ENCODE measurements at regions not wholly inside any gene's neighbourhood (a gene's known extent, or its start where the extent isn't known, plus 50 kb on each side); places are given as distances from the start of the nearest gene placed in this dataset.

GRCh38 chr6:66986940-66987339 is 1279.9 kb upstream of the EYS start:
- DNase-seq (ENCODE audit: low spot score) = no peak
- Histone ChIP-seq H3K27ac (replicated peaks; ENCODE audit: low read length) (no peak overlapping the region), H3K36me3 (replicated peaks in 1 of 2; ENCODE audit: control insufficient read depth in 2 of 2, insufficient read depth in 2 of 2, low read length in 2 of 2) (no peaks in the 10 kb centered on the region), H2AFZ (ENCODE audit: low read length) (no peak overlapping the region), H3K27me3 (ENCODE audit: control insufficient read depth in 3 of 3, insufficient read depth in 3 of 3, low read depth in 1 of 3, low read length in 3 of 3) (no peaks in the 10 kb centered on the region), H3K4me3 (ENCODE audit: low read length in 2 of 2) (no peak overlapping the region), H3K4me2 (ENCODE audit: insufficient read depth, low read length, poor library complexity, severe bottlenecking) (no peak overlapping the region), H4K91ac (ENCODE audit: low read depth, low read length, poor library complexity) (no peak overlapping the region), H2BK15ac (ENCODE audit: low read length) (no peak overlapping the region), H4K8ac (ENCODE audit: low read depth, low read length) (no peak overlapping the region), H2BK12ac (ENCODE audit: low read length) (no peak overlapping the region), H3K79me1 (ENCODE audit: low read depth, low read length) (no peaks in the 10 kb centered on the region), H3K9ac (ENCODE audit: low read depth, low read length, poor library complexity) (no peak overlapping the region), H3K4me1 (ENCODE audit: control insufficient read depth in 2 of 2, insufficient read depth in 1 of 2, low read depth in 1 of 2, low read length in 2 of 2) (no peaks in the 10 kb centered on the region), H3K14ac (ENCODE audit: low read length) (no peak overlapping the region), H2AK5ac (ENCODE audit: low read depth, low read length) (no peak overlapping the region), H3K23ac (ENCODE audit: low read depth, low read length, poor library complexity) (no peak overlapping the region), H3K9me3 (replicated peaks in 1 of 2; ENCODE audit: control insufficient read depth in 2 of 2, insufficient read depth in 1 of 2, low read depth in 1 of 2, low read length in 2 of 2) (no peaks in the 10 kb centered on the region), H3K18ac (ENCODE audit: low read length) (no peak overlapping the region), H3K4ac (ENCODE audit: low read length) (no peak overlapping the region), H2BK5ac (ENCODE audit: low read length) (no peak overlapping the region), H2BK120ac (ENCODE audit: low read depth, low read length) (no peak overlapping the region)

- no peaks in the 10 kb centered on the region for H3K79me1 ChIP-seq (ENCODE audit: low read depth, low read length)
- H2AK5ac ChIP-seq (ENCODE audit: low read depth, low read length) = no peak overlapping the region
- H3K9ac ChIP-seq (ENCODE audit: low read depth, low read length, poor library complexity) = no peak overlapping the region
- H3K27me3 ChIP-seq (ENCODE audit: control insufficient read depth in 3 of 3, insufficient read depth in 3 of 3, low read depth in 1 of 3, low read length in 3 of 3) = no peaks in the 10 kb centered on the region
- no peak for DNase-seq (ENCODE audit: low spot score)
- H4K91ac ChIP-seq (ENCODE audit: low read depth, low read length, poor library complexity) = no peak overlapping the region
- no CpG with 5 or more reads among the region's 1 CpG for WGBS, 2 donors (ENCODE audit: extremely low coverage in 2 of 2, insufficient read length in 2 of 2, insufficient replicate concordance in 1 of 2)
- H3K4me3 ChIP-seq (ENCODE audit: low read length in 2 of 2) = no peak overlapping the region
- no peaks in the 10 kb centered on the region for H3K36me3 ChIP-seq (replicated peaks in 1 of 2; ENCODE audit: control insufficient read depth in 2 of 2, insufficient read depth in 2 of 2, low read length in 2 of 2)
- no peak overlapping the region for H2BK5ac ChIP-seq (ENCODE audit: low read length)
- H3K4me2 ChIP-seq (ENCODE audit: insufficient read depth, low read length, poor library complexity, severe bottlenecking) = no peak overlapping the region
- H3K23ac ChIP-seq (ENCODE audit: low read depth, low read length, poor library complexity) = no peak overlapping the region
- H3K4ac ChIP-seq (ENCODE audit: low read length) = no peak overlapping the region
- H3K18ac ChIP-seq (ENCODE audit: low read length) = no peak overlapping the region
- H3K14ac ChIP-seq (ENCODE audit: low read length) = no peak overlapping the region
- no peak overlapping the region for H3K27ac ChIP-seq (replicated peaks; ENCODE audit: low read length)
- no peak overlapping the region for H2BK120ac ChIP-seq (ENCODE audit: low read depth, low read length)
- no peaks in the 10 kb centered on the region for H3K4me1 ChIP-seq (ENCODE audit: control insufficient read depth in 2 of 2, insufficient read depth in 1 of 2, low read depth in 1 of 2, low read length in 2 of 2)
- no peaks in the 10 kb centered on the region for H3K9me3 ChIP-seq (replicated peaks in 1 of 2; ENCODE audit: control insufficient read depth in 2 of 2, insufficient read depth in 1 of 2, low read depth in 1 of 2, low read length in 2 of 2)
- no peak overlapping the region for H2BK12ac ChIP-seq (ENCODE audit: low read length)
- H2BK15ac ChIP-seq (ENCODE audit: low read length) = no peak overlapping the region
- no peak overlapping the region for H4K8ac ChIP-seq (ENCODE audit: low read depth, low read length)
- H2AFZ ChIP-seq (ENCODE audit: low read length) = no peak overlapping the region
These were observed 1278.8 kb upstream of the EYS start for GRCh38 chr6:66985816-66986215.

- no peak for DNase-seq (ENCODE audit: low spot score)
- H3K27me3 ChIP-seq (ENCODE audit: control insufficient read depth in 3 of 3, insufficient read depth in 3 of 3, low read depth in 1 of 3, low read length in 3 of 3) = no peaks in the 10 kb centered on the region
These were observed 1263.3 kb upstream of the EYS start for GRCh38 chr6:66970373-66970772.

GRCh38 chr6:66965227-66965626 is 1258.2 kb upstream of the EYS start:
- no peak overlapping the region for H2AFZ ChIP-seq (ENCODE audit: low read length)
- H4K91ac ChIP-seq (ENCODE audit: low read depth, low read length, poor library complexity) = no peak overlapping the region
- WGBS, 2 donors (ENCODE audit: extremely low coverage in 2 of 2, insufficient read length in 2 of 2, insufficient replicate concordance in 1 of 2) = no CpG with 5 or more reads among the region's 2 CpGs

More at GRCh38 chr6:66970373-66970772, 1263.3 kb upstream of the EYS start:
- no peaks in the 10 kb centered on the region for H3K79me1 ChIP-seq (ENCODE audit: low read depth, low read length)
- no peaks in the 10 kb centered on the region for H3K36me3 ChIP-seq (replicated peaks in 1 of 2; ENCODE audit: control insufficient read depth in 2 of 2, insufficient read depth in 2 of 2, low read length in 2 of 2)
- H3K18ac ChIP-seq (ENCODE audit: low read length) = no peak overlapping the region
- no peak overlapping the region for H3K27ac ChIP-seq (replicated peaks; ENCODE audit: low read length)
- H3K4ac ChIP-seq (ENCODE audit: low read length) = no peak overlapping the region
- no peak overlapping the region for H3K4me2 ChIP-seq (ENCODE audit: insufficient read depth, low read length, poor library complexity, severe bottlenecking)
- H4K8ac ChIP-seq (ENCODE audit: low read depth, low read length) = no peak overlapping the region
- H4K91ac ChIP-seq (ENCODE audit: low read depth, low read length, poor library complexity) = no peak overlapping the region
- H2AFZ ChIP-seq (ENCODE audit: low read length) = no peak overlapping the region
- no peak overlapping the region for H2BK5ac ChIP-seq (ENCODE audit: low read length)
- no peak overlapping the region for H3K14ac ChIP-seq (ENCODE audit: low read length)
- H2BK120ac ChIP-seq (ENCODE audit: low read depth, low read length) = no peak overlapping the region
- H3K9ac ChIP-seq (ENCODE audit: low read depth, low read length, poor library complexity) = no peak overlapping the region
- WGBS, 2 donors (ENCODE audit: extremely low coverage in 2 of 2, insufficient read length in 2 of 2, insufficient replicate concordance in 1 of 2) = no CpG with 5 or more reads among the region's 1 CpG
- no peak overlapping the region for H2BK15ac ChIP-seq (ENCODE audit: low read length)
- no peak overlapping the region for H3K23ac ChIP-seq (ENCODE audit: low read depth, low read length, poor library complexity)
- H2BK12ac ChIP-seq (ENCODE audit: low read length) = no peak overlapping the region
- no peaks in the 10 kb centered on the region for H3K4me1 ChIP-seq (ENCODE audit: control insufficient read depth in 2 of 2, insufficient read depth in 1 of 2, low read depth in 1 of 2, low read length in 2 of 2)
- H3K4me3 ChIP-seq (ENCODE audit: low read length in 2 of 2) = no peak overlapping the region
- no peaks in the 10 kb centered on the region for H3K9me3 ChIP-seq (replicated peaks in 1 of 2; ENCODE audit: control insufficient read depth in 2 of 2, insufficient read depth in 1 of 2, low read depth in 1 of 2, low read length in 2 of 2)
- H2AK5ac ChIP-seq (ENCODE audit: low read depth, low read length) = no peak overlapping the region

More at GRCh38 chr6:66965227-66965626, 1258.2 kb upstream of the EYS start:
- Histone ChIP-seq H3K27ac (replicated peaks; ENCODE audit: low read length) (no peak overlapping the region), H3K18ac (ENCODE audit: low read length) (no peak overlapping the region), H3K9ac (ENCODE audit: low read depth, low read length, poor library complexity) (no peak overlapping the region), H2BK5ac (ENCODE audit: low read length) (no peak overlapping the region), H3K14ac (ENCODE audit: low read length) (no peak overlapping the region), H3K23ac (ENCODE audit: low read depth, low read length, poor library complexity) (no peak overlapping the region), H3K27me3 (ENCODE audit: control insufficient read depth in 3 of 3, insufficient read depth in 3 of 3, low read depth in 1 of 3, low read length in 3 of 3) (no peaks in the 10 kb centered on the region), H3K4me2 (ENCODE audit: insufficient read depth, low read length, poor library complexity, severe bottlenecking) (no peak overlapping the region), H3K4me1 (ENCODE audit: control insufficient read depth in 2 of 2, insufficient read depth in 1 of 2, low read depth in 1 of 2, low read length in 2 of 2) (no peaks in the 10 kb centered on the region), H2BK120ac (ENCODE audit: low read depth, low read length) (no peak overlapping the region), H3K36me3 (replicated peaks in 1 of 2; ENCODE audit: control insufficient read depth in 2 of 2, insufficient read depth in 2 of 2, low read length in 2 of 2) (no peaks in the 10 kb centered on the region), H2BK15ac (ENCODE audit: low read length) (no peak overlapping the region), H4K8ac (ENCODE audit: low read depth, low read length) (no peak overlapping the region), H3K4ac (ENCODE audit: low read length) (no peak overlapping the region), H2AK5ac (ENCODE audit: low read depth, low read length) (no peak overlapping the region), H3K9me3 (replicated peaks in 1 of 2; ENCODE audit: control insufficient read depth in 2 of 2, insufficient read depth in 1 of 2, low read depth in 1 of 2, low read length in 2 of 2) (no peaks in the 10 kb centered on the region), H3K79me1 (ENCODE audit: low read depth, low read length) (no peaks in the 10 kb centered on the region), H3K4me3 (ENCODE audit: low read length in 2 of 2) (no peak overlapping the region), H2BK12ac (ENCODE audit: low read length) (no peak overlapping the region)
- no peak for DNase-seq (ENCODE audit: low spot score)

All from neuronal stem cell (in vitro differentiated cells).